Neuronal stem cell (in vitro differentiated cells): ENCODE measurements at regions not wholly inside any gene's neighbourhood (a gene's known extent, or its start where the extent isn't known, plus 50 kb on each side); places are given as distances from the start of the nearest gene placed in this dataset.

Experiments used
- DNase-seq: peaks from one replicate; pipeline ENCODE4 v3.0.0-alpha.2; 2013; ENCODE audit warnings: low spot score
- H2AFZ ChIP-seq: one replicate; pipeline ENCODE4 v1.6.1; 2013; ENCODE audit warnings: mild to moderate bottlenecking, low read length, inconsistent platforms
- H2AK5ac ChIP-seq: 2 replicates; pipeline ENCODE4 v1.6.1; 2013; ENCODE audit warnings: low read depth, mild to moderate bottlenecking, inconsistent platforms, low read length, moderate library complexity, mixed read lengths
- H2BK120ac ChIP-seq: 2 replicates; pipeline ENCODE4 v1.6.1; 2013; ENCODE audit warnings: low read depth, mild to moderate bottlenecking, inconsistent platforms, low read length, moderate library complexity, mixed read lengths
- H2BK12ac ChIP-seq: one replicate; pipeline ENCODE4 v1.6.1; 2013; ENCODE audit warnings: low read length, inconsistent platforms
- H2BK15ac ChIP-seq: 2 replicates; pipeline ENCODE4 v1.6.1; 2013; ENCODE audit warnings: mild to moderate bottlenecking, low read length, inconsistent platforms, mixed read lengths
- H2BK5ac ChIP-seq: one replicate; pipeline ENCODE4 v1.6.1; 2013; ENCODE audit warnings: inconsistent platforms, mild to moderate bottlenecking, low read length, moderate library complexity
- H3K14ac ChIP-seq: one replicate; pipeline ENCODE4 v1.6.1; 2013; ENCODE audit warnings: low read length, inconsistent platforms
- H3K18ac ChIP-seq: 2 replicates; pipeline ENCODE4 v1.6.1; 2013; ENCODE audit warnings: low read length, inconsistent platforms
- H3K23ac ChIP-seq: 2 replicates; pipeline ENCODE4 v1.6.1; 2013; ENCODE audit warnings: low read depth, mild to moderate bottlenecking, mixed read lengths, low read length, inconsistent platforms; ENCODE audit not compliant: poor library complexity
- H3K27ac ChIP-seq: replicated peaks from 3 replicates; pipeline ENCODE4 v1.5.1; 2013; ENCODE audit warnings: low read length, inconsistent platforms
- H3K27me3 ChIP-seq, 3 experiments: 2 replicates each; pipeline ENCODE4 v1.6.1; 2013; ENCODE audit warnings: low read length in 3 of 3, mild to moderate bottlenecking in 2 of 3, inconsistent platforms in 1 of 3, low read depth in 1 of 3, mixed read lengths in 1 of 3, moderate library complexity in 1 of 3; ENCODE audit not compliant: control insufficient read depth in 3 of 3, insufficient read depth in 3 of 3
- H3K36me3 ChIP-seq, 2 donors: replicated peaks in 1 of 2; 2 replicates each; pipeline ENCODE4 v1.6.1; 2013; ENCODE audit warnings: low read length in 2 of 2; ENCODE audit not compliant: control insufficient read depth in 2 of 2, insufficient read depth in 2 of 2
- H3K4ac ChIP-seq: 2 replicates; pipeline ENCODE4 v1.6.1; 2013; ENCODE audit warnings: inconsistent platforms, mild to moderate bottlenecking, low read length, moderate library complexity
- H3K4me1 ChIP-seq, 2 donors: 1 replicate in 1 of 2; 2 replicates in 1 of 2; pipeline ENCODE4 v1.6.1; 2013; ENCODE audit warnings: low read length in 2 of 2, low read depth in 1 of 2; ENCODE audit not compliant: control insufficient read depth in 2 of 2, insufficient read depth in 1 of 2
- H3K4me2 ChIP-seq: one replicate; pipeline ENCODE4 v1.6.1; 2013; ENCODE audit warnings: mild to moderate bottlenecking, low read length, inconsistent platforms; ENCODE audit not compliant: insufficient read depth, poor library complexity, severe bottlenecking
- H3K4me3 ChIP-seq, 2 donors: 2 replicates each; pipeline ENCODE4 v1.5.1; 2013; ENCODE audit warnings: low read length in 2 of 2, mild to moderate bottlenecking in 2 of 2, inconsistent platforms in 1 of 2, moderate library complexity in 1 of 2
- H3K79me1 ChIP-seq: one replicate; pipeline ENCODE4 v1.6.1; 2013; ENCODE audit warnings: low read depth, mild to moderate bottlenecking, inconsistent platforms, low read length, moderate library complexity
- H3K9ac ChIP-seq: one replicate; pipeline ENCODE4 v1.6.1; 2013; ENCODE audit warnings: mild to moderate bottlenecking, low read depth, low read length, inconsistent platforms; ENCODE audit not compliant: poor library complexity
- H3K9me3 ChIP-seq, 2 donors: replicated peaks in 1 of 2; 2 replicates each; pipeline versions ENCODE3 to v1.6.1; 2013; ENCODE audit warnings: low read length in 2 of 2, mild to moderate bottlenecking in 2 of 2, inconsistent platforms in 1 of 2, low read depth in 1 of 2, mixed read lengths in 1 of 2, moderate library complexity in 1 of 2; ENCODE audit not compliant: control insufficient read depth in 2 of 2, insufficient read depth in 1 of 2
- H4K8ac ChIP-seq: one replicate; pipeline ENCODE4 v1.6.1; 2013; ENCODE audit warnings: low read depth, mild to moderate bottlenecking, inconsistent platforms, low read length, moderate library complexity
- H4K91ac ChIP-seq: one replicate; pipeline ENCODE4 v1.6.1; 2013; ENCODE audit warnings: low read length, low read depth, mild to moderate bottlenecking, inconsistent platforms; ENCODE audit not compliant: poor library complexity
- WGBS, 2 donors: extraction: QIAGEN DNeasy Blood & Tissue Kit; methylation state at CpG; one replicate each; pipeline ENCODE4 v1.1.7; 2013; ENCODE audit warnings: missing lambda C conversion rate in 2 of 2, mixed read lengths in 1 of 2; ENCODE audit not compliant: insufficient read length in 2 of 2, insufficient replicate concordance in 1 of 2; ENCODE audit errors: extremely low coverage in 2 of 2; 5-methylcytosine and 5-hydroxymethylcytosine counted together

DNA sequence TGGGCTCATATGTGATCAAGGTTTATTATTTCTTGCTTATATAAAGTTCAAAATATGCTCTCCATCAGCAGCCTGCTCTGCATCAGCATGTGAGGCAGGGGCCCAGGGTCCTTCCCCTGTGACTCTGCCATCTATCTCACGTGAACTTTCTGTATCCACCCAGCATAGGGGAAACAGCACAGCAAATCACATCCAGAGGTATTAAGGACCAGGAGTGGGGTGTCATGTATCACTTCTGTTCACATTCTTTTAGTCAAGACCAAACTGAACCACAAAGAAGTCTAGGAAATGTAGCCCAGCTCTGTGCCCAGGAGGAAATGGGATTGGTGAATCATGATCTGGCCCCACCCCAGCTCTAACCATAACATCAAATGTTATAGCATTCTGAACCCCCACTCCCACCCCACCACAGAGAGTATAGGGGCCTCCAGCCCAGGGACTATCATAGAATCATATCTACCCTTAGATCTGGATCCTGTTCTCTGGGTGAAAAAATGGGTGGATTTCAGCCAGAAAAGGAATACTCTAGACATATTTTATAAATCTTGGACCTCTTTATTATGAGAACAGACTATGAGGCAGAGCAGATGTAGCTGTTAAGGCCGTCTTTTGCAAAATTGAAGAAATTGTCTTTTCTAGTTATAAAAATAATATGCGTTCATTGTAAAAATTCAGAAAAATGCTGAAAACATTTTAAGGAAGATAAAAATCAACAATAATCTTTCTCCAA is 473.7 kb downstream of the ARHGEF28 start:
- DNase-seq: no peak
- Histone ChIP-seq H3K4me1 (no peaks in the 10 kb centered on the region), H2BK120ac (no peak overlapping the region), H3K4me2 (no peak overlapping the region), H2AK5ac (no peak overlapping the region), H4K91ac (no peak overlapping the region), H2BK15ac (no peak overlapping the region), H2BK5ac (no peak overlapping the region), H3K27ac (no peak overlapping the region), H2BK12ac (no peak overlapping the region), H3K4me3 (no peak overlapping the region), H3K18ac (no peak overlapping the region), H3K14ac (no peak overlapping the region), H3K36me3 (no peaks in the 10 kb centered on the region), H3K9ac (no peak overlapping the region), H3K4ac (no peak overlapping the region), H4K8ac (no peak overlapping the region), H3K23ac (no peak overlapping the region), H2AFZ (no peak overlapping the region), H3K9me3 (peaks cover 3 to 5% of the 10 kb centered on the region in 2 donors), H3K79me1 (no peaks in the 10 kb centered on the region), H3K27me3 (peaks cover 0 to 3% (median 0%) of the 10 kb centered on the region in 3 experiments)
- no CpG with 5 or more reads among the region's 3 CpGs for WGBS, 2 donors

- H2BK12ac ChIP-seq: no peak overlapping the region
- H3K4me1 ChIP-seq: no peaks in the 10 kb centered on the region
- no peak overlapping the region for H2BK120ac ChIP-seq
Observed at GRCh38 chr5:74098941-74099340, 472.9 kb downstream of the ARHGEF28 start.

DNA sequence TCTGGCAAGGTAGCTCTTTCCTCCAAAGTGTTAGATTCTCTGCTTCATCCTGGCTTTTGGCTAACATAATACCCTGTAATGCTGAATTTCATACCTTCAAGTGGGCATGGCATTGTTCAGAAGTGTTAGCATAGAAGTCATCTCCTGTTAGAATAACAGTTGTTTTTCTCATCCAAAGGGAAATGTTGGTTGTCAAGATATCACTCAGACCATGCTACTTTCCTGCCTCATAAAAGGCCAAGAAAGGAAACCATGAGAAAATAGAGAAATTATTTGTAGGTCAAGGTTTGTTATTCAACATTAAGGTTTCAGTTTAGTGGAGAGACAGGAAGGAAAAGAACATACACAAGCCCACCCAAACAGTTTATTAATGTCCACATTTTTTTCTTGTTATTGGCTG is 472.5 kb downstream of the ARHGEF28 start:
- Histone ChIP-seq H4K91ac (no peak overlapping the region), H2BK15ac (no peak overlapping the region), H3K4me1 (no peaks in the 10 kb centered on the region), H2AK5ac (no peak overlapping the region), H3K9me3 (peaks cover 0 to 5% of the 10 kb centered on the region in 2 donors), H3K18ac (no peak overlapping the region), H3K36me3 (no peaks in the 10 kb centered on the region), H3K4ac (no peak overlapping the region), H2BK120ac (no peak overlapping the region), H3K4me3 (no peak overlapping the region), H2AFZ (no peak overlapping the region), H3K27me3 (no peaks in the 10 kb centered on the region), H3K9ac (no peak overlapping the region), H2BK5ac (no peak overlapping the region), H3K23ac (no peak overlapping the region), H4K8ac (no peak overlapping the region), H2BK12ac (no peak overlapping the region), H3K4me2 (no peak overlapping the region), H3K79me1 (no peaks in the 10 kb centered on the region), H3K14ac (no peak overlapping the region), H3K27ac (no peak overlapping the region)
- DNase-seq: no peak

More at GRCh38 chr5:74098941-74099340, 472.9 kb downstream of the ARHGEF28 start:
- Histone ChIP-seq H3K9me3 (peaks cover 2 to 5% of the 10 kb centered on the region in 2 donors), H2AK5ac (no peak overlapping the region), H3K36me3 (no peaks in the 10 kb centered on the region), H3K79me1 (no peaks in the 10 kb centered on the region), H3K4me2 (no peak overlapping the region), H4K8ac (no peak overlapping the region), H3K23ac (no peak overlapping the region), H3K27ac (no peak overlapping the region), H3K9ac (no peak overlapping the region), H2BK5ac (no peak overlapping the region), H2AFZ (no peak overlapping the region), H3K14ac (no peak overlapping the region), H3K4ac (no peak overlapping the region), H3K18ac (no peak overlapping the region), H3K27me3 (peaks cover 0 to 3% (median 0%) of the 10 kb centered on the region in 3 experiments), H2BK15ac (no peak overlapping the region), H4K91ac (no peak overlapping the region), H3K4me3 (no peak overlapping the region)
- no peak for DNase-seq

DNA sequence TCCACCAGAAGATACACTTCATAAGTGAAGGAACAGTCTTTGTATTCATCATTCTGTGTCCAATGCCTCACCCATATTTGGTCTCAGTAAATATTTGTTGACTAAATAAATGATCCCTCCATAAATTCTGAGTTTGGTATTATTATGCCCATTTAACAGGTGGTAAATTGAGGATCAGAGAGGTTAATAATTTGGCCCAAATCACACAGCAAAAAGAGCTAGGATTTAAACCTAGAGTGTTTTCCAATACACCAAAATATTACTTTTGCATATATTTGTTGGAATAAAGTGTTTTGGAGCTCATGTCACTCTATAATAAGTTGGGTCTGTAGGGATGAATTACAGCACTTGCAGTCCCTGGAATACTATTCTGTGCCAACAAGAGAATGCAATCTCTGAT is 470.3 kb downstream of the ARHGEF28 start:
- H2BK120ac ChIP-seq: no peak overlapping the region
- no peak overlapping the region for H2AFZ ChIP-seq
- H3K4me3 ChIP-seq: no peak overlapping the region
- H4K8ac ChIP-seq: no peak overlapping the region
- DNase-seq: no peak
- no peak overlapping the region for H2BK12ac ChIP-seq
- H2BK5ac ChIP-seq: no peak overlapping the region
- no peak overlapping the region for H3K18ac ChIP-seq
- no peak overlapping the region for H3K9ac ChIP-seq
- H3K27ac ChIP-seq: no peak overlapping the region
- H3K79me1 ChIP-seq: no peaks in the 10 kb centered on the region
- no peak overlapping the region for H2BK15ac ChIP-seq
- no peak overlapping the region for H2AK5ac ChIP-seq
- H4K91ac ChIP-seq: no peak overlapping the region
- H3K14ac ChIP-seq: no peak overlapping the region
- H3K4me1 ChIP-seq: no peaks in the 10 kb centered on the region
- H3K9me3 ChIP-seq: peaks cover 0 to 5% of the 10 kb centered on the region in 2 donors
- H3K4me2 ChIP-seq: no peak overlapping the region
- no peak overlapping the region for H3K23ac ChIP-seq
- H3K36me3 ChIP-seq: no peaks in the 10 kb centered on the region
- H3K27me3 ChIP-seq: no peaks in the 10 kb centered on the region
- H3K4ac ChIP-seq: no peak overlapping the region
